Hepatocyte (in vitro differentiated cells): ENCODE measurements at regions not wholly inside any gene's neighbourhood (a gene's known extent, or its start where the extent isn't known, plus 50 kb on each side); places are given as distances from the start of the nearest gene placed in this dataset.

Source experiments
- DNase-seq: peaks from one replicate; pipeline ENCODE4 v3.0.0-alpha.2; 2016; ENCODE audit warnings: low spot score
- H2AFZ ChIP-seq: fragments of 200-600 bp; sonication (generic); 2 replicates; pipeline ENCODE4 v1.6.0; 2016; ENCODE audit warnings: antibody characterized with exemption, mild to moderate bottlenecking
- H3K27ac ChIP-seq: fragments of 200-600 bp; sonication (generic); 2 replicates; pipeline ENCODE4 v1.5.1; 2016; ENCODE audit warnings: mild to moderate bottlenecking
- H3K27me3 ChIP-seq: fragments of 200-600 bp; sonication (generic); 2 replicates; pipeline ENCODE4 v1.6.1; 2016
- H3K36me3 ChIP-seq: fragments of 200-600 bp; sonication (generic); replicated peaks from 2 replicates; pipeline ENCODE4 v1.5.1; 2016; ENCODE audit warnings: low read depth; ENCODE audit not compliant: insufficient read depth
- H3K4me1 ChIP-seq: fragments of 200-600 bp; sonication (generic); 2 replicates; pipeline ENCODE4 v1.5.1; 2016; ENCODE audit warnings: mild to moderate bottlenecking, moderate library complexity; ENCODE audit not compliant: insufficient read depth
- H3K4me2 ChIP-seq: fragments of 200-600 bp; sonication (generic); 2 replicates; pipeline ENCODE4 v1.6.0; 2016
- H3K4me3 ChIP-seq: fragments of 200-600 bp; sonication (generic); 2 replicates; pipeline ENCODE4 v1.5.1; 2016; ENCODE audit warnings: mild to moderate bottlenecking
- H3K79me2 ChIP-seq: fragments of 200-600 bp; sonication (generic); 2 replicates; pipeline ENCODE4 v1.6.0; 2017; ENCODE audit warnings: mild to moderate bottlenecking
- H3K9me2 ChIP-seq: fragments of 200-600 bp; sonication (generic); replicated peaks from 2 replicates; pipeline ENCODE4 v1.6.0; 2017; ENCODE audit warnings: mild to moderate bottlenecking; ENCODE audit not compliant: insufficient read depth
- H3K9me3 ChIP-seq: fragments of 200-600 bp; sonication (generic); 2 replicates; pipeline ENCODE4 v1.5.1; 2016; ENCODE audit warnings: low read depth, mild to moderate bottlenecking
- H4K20me1 ChIP-seq: fragments of 200-600 bp; sonication (generic); 2 replicates; pipeline ENCODE4 v1.6.0; 2016; ENCODE audit warnings: mild to moderate bottlenecking; ENCODE audit not compliant: insufficient read depth, poor library complexity, severe bottlenecking
- EZH2 ChIP-seq: fragments of 200-600 bp; sonication (generic); IDR thresholded peaks from 2 replicates; pipeline ENCODE4 v1.6.1; 2016; ENCODE audit warnings: antibody characterized with exemption, mild to moderate bottlenecking, borderline replicate concordance
- EZH2phosphoT487 ChIP-seq: fragments of 200-600 bp; sonication (generic); IDR thresholded peaks from one replicate; pipeline ENCODE4 v1.6.1; 2018; ENCODE audit warnings: antibody characterized with exemption, mild to moderate bottlenecking, low read depth, moderate library complexity; ENCODE audit not compliant: unreplicated experiment, severe bottlenecking
- WGBS: methylation state at CpG from one replicate; pipeline ENCODE4 v1.1.6; 2016; ENCODE audit warnings: low lambda C conversion rate; ENCODE audit errors: missing lambda C conversion rate; 5-methylcytosine and 5-hydroxymethylcytosine counted together
- TF ChIP-seq, protein P1 (sequence below): fragments of 200-600 bp; sonication (generic); IDR thresholded peaks from 2 replicates; pipeline ENCODE4 v1.5.1; 2016; ENCODE audit warnings: antibody characterized with exemption, mild to moderate bottlenecking; ENCODE audit not compliant: poor library complexity

DNA sequence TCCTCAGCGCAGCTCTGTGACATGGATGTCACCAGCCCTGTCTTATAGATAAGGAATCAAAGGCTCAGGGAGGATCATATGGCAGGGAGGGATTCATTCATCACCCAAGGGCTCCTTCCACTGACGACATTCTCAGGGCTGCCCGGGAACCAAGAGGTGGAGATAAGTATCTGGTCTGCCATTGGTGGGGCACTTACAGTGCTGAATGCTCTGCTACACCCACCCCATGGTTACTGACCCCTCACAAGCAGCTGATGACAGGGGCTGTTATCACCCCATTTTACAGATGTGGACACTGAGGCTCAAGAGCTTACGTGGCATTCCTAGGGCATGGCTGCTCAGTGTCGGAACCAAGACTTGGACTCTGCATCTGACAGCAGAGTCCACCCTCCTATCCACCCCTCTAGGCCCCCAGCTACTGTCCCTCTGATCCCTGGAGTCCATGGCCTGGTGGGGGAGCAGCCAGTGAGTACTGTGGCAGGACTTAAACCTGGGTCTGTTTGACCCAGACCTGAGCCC, 155.1 kb downstream of the PTPRU start:
- TF ChIP-seq EZH2, result no peak
- TF ChIP-seq, protein P1, sequence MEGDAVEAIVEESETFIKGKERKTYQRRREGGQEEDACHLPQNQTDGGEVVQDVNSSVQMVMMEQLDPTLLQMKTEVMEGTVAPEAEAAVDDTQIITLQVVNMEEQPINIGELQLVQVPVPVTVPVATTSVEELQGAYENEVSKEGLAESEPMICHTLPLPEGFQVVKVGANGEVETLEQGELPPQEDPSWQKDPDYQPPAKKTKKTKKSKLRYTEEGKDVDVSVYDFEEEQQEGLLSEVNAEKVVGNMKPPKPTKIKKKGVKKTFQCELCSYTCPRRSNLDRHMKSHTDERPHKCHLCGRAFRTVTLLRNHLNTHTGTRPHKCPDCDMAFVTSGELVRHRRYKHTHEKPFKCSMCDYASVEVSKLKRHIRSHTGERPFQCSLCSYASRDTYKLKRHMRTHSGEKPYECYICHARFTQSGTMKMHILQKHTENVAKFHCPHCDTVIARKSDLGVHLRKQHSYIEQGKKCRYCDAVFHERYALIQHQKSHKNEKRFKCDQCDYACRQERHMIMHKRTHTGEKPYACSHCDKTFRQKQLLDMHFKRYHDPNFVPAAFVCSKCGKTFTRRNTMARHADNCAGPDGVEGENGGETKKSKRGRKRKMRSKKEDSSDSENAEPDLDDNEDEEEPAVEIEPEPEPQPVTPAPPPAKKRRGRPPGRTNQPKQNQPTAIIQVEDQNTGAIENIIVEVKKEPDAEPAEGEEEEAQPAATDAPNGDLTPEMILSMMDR, result no peak

GRCh38 chr1:29390491-29391361, 154.4 kb downstream of the PTPRU start:
- Histone ChIP-seq H4K20me1 (no peaks in the 10 kb centered on the region), H3K79me2 (no peaks in the 10 kb centered on the region), H3K27me3 (peaks cover 4% of the 10 kb centered on the region), H3K4me2 (no peak overlapping the region), H3K9me3 (no peaks in the 10 kb centered on the region), H3K36me3 (no peaks in the 10 kb centered on the region), H3K27ac (no peak overlapping the region), H3K9me2 (no peaks in the 10 kb centered on the region), H2AFZ (no peak overlapping the region), H3K4me3 (no peak overlapping the region), H3K4me1 (no peaks in the 10 kb centered on the region)
- TF ChIP-seq, protein P1, result no peak
- TF ChIP-seq EZH2 (no peak), EZH2phosphoT487 (no peak)
- WGBS, result 65% methylated on average over 16 of the region's 16 CpGs
- no peak for DNase-seq

More for the DNA sequence above, 155.1 kb downstream of the PTPRU start:
- H3K9me2 ChIP-seq, result no peaks in the 10 kb centered on the region
- no peaks in the 10 kb centered on the region for H3K9me3 ChIP-seq
- DNase-seq, result no peak
- no peak overlapping the region for H3K4me2 ChIP-seq
- peaks cover 4% of the 10 kb centered on the region for H3K27me3 ChIP-seq
- H2AFZ ChIP-seq, result no peak overlapping the region
- H3K36me3 ChIP-seq, result no peaks in the 10 kb centered on the region
- H3K4me1 ChIP-seq, result no peaks in the 10 kb centered on the region
- no peak overlapping the region for H3K4me3 ChIP-seq
- 55% methylated on average over 5 of the region's 5 CpGs for WGBS
- no peaks in the 10 kb centered on the region for H4K20me1 ChIP-seq
- H3K79me2 ChIP-seq, result no peaks in the 10 kb centered on the region
- no peak overlapping the region for H3K27ac ChIP-seq

GRCh38 chr1:29390075-29390474, 153.8 kb downstream of the PTPRU start:
- H3K79me2 ChIP-seq, result no peaks in the 10 kb centered on the region
- H3K27ac ChIP-seq, result no peak overlapping the region
- no peak for DNase-seq
- H3K4me1 ChIP-seq, result no peaks in the 10 kb centered on the region
- no peak overlapping the region for H3K4me3 ChIP-seq
- no peak for TF ChIP-seq EZH2phosphoT487
- no peak for TF ChIP-seq EZH2
- TF ChIP-seq, protein P1, result no peak
- no peak overlapping the region for H2AFZ ChIP-seq
- H3K9me3 ChIP-seq, result no peaks in the 10 kb centered on the region
- peaks cover 4% of the 10 kb centered on the region for H3K27me3 ChIP-seq
- 74% methylated on average over 3 of the region's 3 CpGs for WGBS
- no peaks in the 10 kb centered on the region for H3K9me2 ChIP-seq
- H3K4me2 ChIP-seq, result no peak overlapping the region
- no peaks in the 10 kb centered on the region for H3K36me3 ChIP-seq
- H4K20me1 ChIP-seq, result no peaks in the 10 kb centered on the region
